Loucy (cell line): ENCODE measurements at regions not wholly inside any gene's neighbourhood (a gene's known extent, or its start where the extent isn't known, plus 50 kb on each side); places are given as distances from the start of the nearest gene placed in this dataset.

ENCODE experiments used
- EZH2phosphoT487 ChIP-seq: fragments of 200-600 bp; IDR thresholded peaks from 2 replicates; pipeline ENCODE4 v1.6.1; 2018; ENCODE audit warnings: antibody characterized with exemption, mild to moderate bottlenecking, moderate library complexity, borderline replicate concordance
- TF ChIP-seq, protein P1 (sequence below): fragments of 200-600 bp; sonication (generic); conservative IDR thresholded peaks from 2 replicates; pipeline ENCODE4 v1.5.1; 2014; ENCODE audit warnings: mild to moderate bottlenecking, antibody characterized with exemption, low read length

DNA sequence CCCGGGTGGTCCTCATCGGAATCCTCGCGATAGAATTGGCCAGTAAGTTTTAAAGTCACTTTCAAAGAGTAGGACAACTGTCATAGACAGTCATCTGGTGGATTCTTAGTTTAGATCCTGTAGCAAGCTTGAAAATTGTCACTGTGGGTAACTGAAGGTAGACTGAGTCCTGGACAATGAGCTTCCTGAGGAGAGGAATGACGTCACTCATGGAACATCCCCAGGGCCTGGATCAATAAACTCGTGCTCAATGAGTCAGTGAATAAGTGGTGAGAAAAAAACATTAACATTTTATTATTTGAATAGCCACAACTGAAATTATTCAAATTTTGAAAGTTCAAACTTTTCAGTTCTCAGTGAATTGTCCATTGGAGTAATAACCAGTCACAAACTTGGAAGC is 101.4 kb upstream of the CXCR4 start:
- TF ChIP-seq, protein P1, sequence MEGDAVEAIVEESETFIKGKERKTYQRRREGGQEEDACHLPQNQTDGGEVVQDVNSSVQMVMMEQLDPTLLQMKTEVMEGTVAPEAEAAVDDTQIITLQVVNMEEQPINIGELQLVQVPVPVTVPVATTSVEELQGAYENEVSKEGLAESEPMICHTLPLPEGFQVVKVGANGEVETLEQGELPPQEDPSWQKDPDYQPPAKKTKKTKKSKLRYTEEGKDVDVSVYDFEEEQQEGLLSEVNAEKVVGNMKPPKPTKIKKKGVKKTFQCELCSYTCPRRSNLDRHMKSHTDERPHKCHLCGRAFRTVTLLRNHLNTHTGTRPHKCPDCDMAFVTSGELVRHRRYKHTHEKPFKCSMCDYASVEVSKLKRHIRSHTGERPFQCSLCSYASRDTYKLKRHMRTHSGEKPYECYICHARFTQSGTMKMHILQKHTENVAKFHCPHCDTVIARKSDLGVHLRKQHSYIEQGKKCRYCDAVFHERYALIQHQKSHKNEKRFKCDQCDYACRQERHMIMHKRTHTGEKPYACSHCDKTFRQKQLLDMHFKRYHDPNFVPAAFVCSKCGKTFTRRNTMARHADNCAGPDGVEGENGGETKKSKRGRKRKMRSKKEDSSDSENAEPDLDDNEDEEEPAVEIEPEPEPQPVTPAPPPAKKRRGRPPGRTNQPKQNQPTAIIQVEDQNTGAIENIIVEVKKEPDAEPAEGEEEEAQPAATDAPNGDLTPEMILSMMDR, result no peak
- no peak for TF ChIP-seq EZH2phosphoT487
